OCI-M1 (cell line): ENCODE measurements at regions not wholly inside any gene's neighbourhood (a gene's known extent, or its start where the extent isn't known, plus 50 kb on each side); places are given as distances from the start of the nearest gene placed in this dataset.
"Not testable (repeated sequence)": the region's sequence is repeated elsewhere in the genome, so short reads cannot be mapped to it uniquely, and the experiment has no call there.

Source experiments
- DNase-seq: peaks from one replicate; lab custom pipeline; 2025; lab: John Stamatoyannopoulos, UW

DNA sequence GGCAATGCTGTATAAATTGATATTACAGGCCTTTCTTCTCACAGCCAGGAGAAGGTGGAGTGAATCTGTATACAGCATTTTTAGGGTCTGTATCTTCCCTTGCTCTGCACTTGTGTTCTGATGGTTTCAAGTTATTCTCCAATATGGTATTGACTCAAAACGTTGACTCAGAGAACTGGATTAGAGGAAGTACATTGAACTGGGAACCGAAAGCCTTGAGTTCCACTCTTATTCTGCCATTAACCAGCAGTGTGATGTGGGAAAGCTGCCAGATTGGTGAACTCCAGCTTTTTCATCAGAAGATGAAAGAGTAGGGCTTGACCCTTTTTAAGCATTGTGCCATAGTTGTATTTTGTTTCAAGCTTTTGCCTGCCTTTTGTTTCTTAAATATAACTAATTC is 167.7 kb downstream of the SPRY2 start:
- peak; percentile 51 for DNase-seq

- DNase-seq: no peak
Observed at GRCh38 chr13:80171096-80171495, 169.8 kb downstream of the SPRY2 start.

GRCh38 chr13:80168089-80168850 is 172.7 kb downstream of the SPRY2 start:
- peak; percentile 83 for DNase-seq

- DNase-seq: peak; percentile 62
Observed at GRCh38 chr13:80166352-80166751, 174.6 kb downstream of the SPRY2 start.

DNA sequence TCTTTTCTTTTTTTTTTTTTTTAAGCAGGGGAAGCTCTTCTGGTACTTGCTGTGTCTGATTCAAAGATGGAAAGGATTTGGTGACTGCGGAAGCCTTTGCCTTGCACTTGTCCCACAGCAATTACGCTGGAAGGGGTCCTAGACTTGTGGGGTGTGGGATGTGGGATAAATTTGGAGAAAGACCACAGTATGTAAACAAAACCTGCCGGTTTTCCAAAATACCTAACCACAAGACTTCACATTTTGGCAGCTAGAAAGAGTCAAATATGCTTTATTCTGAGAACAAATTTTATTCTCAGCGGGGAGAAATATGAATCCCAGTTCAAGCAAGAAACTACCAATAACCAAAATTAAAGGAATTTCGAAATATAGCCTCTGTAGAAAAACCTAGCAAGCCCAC is 176.5 kb downstream of the SPRY2 start:
- DNase-seq: no peak

DNA sequence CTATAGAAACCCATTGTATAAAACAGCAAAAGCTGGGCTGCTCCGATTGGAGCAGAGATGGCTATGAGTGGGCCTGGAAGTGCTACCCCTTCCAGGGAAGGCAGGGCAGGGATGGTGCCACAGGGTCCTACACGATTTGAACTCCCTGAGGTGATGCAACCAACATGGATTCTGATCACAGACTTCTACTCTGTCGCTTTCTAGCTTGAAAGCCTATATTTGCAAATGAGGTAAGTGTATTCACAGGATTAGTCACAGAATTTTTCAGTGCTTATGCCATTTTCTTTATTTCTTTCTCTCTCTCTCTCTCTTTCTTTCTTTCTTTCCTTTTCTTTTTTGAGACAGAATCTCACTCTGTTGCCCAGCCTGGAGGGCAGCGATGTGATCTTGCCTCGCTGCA is 179.0 kb downstream of the SPRY2 start:
- DNase-seq: no peak

DNA sequence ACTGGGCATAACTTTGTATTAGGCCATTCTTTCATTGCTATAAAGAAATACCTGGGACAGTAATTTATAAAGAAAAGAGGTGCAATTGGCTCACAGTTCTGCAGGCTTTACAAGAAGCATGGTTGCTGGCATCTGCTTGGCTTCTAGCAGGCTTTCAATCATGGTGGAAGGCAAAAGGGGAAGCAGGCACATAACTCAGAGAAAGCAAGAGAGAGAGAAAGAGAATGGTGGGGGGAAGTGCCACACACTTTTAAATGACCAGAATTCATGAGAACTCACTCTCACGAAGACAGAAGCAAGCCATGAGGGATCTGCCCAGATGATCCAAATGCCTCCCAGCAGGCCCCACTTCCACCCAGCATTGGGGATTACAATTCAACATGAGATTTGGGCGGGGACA is 179.7 kb downstream of the SPRY2 start:
- DNase-seq: peak; percentile 29

- DNase-seq: no peak
Observed at GRCh38 chr13:80160110-80160509, 180.8 kb downstream of the SPRY2 start.

DNA sequence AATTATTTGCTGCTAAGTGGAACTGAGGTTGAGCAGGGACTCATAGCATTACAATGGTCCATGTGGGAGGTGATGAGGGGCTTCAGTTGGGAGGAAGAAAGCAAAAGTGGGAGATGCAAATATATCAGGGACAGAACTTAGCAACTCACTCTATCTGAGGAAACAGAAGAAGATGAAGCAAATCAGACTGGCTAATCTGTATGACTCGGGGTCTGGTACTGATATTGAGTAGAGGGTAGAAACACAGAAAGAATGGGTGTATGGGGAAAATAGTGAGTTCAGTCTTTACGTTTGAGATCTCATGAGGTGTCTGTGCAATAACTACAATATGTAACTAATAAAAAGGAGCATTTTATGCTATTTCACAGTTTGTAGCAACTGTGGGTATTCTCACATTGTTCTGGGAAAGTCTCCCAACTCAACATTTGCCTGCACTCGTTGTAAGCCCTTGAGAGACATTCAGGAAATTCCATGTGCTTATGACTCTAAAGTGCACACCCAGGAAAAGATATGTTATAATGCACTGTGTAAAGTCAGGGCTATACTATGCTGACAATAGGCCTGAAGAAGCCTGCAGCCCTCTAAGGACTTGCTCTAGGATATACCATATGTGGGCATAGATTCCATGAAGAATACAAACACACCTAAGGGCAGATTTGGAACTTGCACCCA is 183.5 kb downstream of the SPRY2 start:
- DNase-seq: no peak

DNA sequence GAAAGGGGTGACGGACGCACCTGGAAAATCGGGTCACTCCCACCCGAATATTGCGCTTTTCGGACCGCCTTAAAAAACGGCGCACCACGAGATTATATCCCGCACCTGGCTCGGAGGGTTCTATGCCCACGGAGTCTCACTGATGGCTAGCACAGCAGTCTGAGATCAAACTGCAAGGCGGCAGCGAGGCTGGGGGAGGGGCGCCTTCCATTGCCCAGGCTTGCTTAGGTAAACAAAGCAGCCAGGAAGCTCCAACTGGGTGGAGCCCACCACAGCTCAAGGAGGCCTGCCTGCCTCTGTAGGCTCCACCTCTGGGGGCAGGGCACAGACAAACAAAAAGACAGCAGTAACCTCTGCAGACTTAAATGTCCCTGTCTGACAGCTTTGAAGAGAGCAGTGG is 188.8 kb downstream of the SPRY2 start:
- not testable (repeated sequence) for DNase-seq

DNA sequence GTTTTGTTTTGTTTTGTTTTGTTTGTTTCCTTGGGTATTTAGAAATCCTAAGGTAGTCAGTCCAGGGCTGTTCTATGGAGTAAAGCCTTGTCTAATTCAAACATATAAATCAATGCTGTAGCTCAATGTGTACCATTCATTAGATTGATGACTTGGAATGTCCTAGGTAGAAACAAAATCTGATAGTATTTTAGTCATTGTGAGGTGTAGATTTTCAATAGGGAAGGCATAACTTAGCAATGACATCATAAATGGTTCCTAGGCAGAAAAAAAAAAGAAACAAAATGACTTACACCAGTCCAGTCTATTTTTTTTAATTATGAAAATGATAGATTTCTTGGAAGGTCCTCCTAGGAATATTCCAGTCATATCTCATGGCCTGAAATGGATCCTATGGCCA is 189.9 kb downstream of the SPRY2 start:
- DNase-seq: no peak

GRCh38 chr13:80149736-80150135 is 191.2 kb downstream of the SPRY2 start:
- no peak for DNase-seq

DNA sequence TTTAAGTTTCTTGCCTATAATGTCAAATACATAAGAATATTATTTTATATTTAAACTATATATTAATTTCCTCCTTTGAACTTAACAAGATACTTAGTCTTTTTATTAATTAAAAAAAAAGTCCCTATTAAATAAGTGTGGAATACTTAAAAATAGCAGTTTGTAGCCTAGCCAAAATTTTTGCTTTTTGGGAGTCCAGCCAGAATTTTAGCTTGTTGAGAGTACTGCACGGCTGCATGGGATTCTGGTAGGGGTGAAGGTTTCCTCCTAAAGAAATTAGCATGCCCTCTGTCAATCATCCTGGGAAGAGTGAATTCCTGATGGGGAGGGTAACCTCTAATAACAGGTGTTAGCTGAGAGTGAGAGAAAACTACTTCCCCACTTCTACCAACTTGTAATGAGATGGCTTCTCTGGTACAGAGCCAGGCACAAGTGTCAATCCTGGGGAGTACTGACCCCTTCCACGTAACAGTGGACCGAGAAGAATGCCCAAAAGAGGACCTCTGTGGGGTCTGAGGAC is 195.7 kb downstream of the SPRY2 start:
- DNase-seq: no peak

DNA sequence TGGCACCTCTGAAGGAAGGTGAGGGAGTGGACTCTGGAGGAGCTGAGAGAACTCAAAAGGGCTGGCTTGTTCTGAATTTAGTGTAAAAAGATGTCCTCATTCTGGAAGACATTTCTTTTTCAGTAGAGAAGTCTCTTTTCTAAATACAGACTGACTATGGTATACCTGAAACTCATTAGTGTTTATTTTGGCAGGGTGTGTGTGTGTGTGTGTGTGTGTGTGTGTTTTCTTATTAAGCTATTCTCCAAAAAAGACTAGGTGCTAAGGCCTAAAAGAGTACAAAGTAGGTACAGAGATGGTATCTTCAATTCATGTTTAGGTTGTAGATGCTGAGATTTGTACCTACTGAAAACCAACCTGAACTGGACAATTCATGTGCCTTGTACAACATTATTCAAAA is 196.4 kb downstream of the SPRY2 start:
- no peak for DNase-seq

- DNase-seq: peak; percentile 11
Observed at GRCh38 chr13:80141123-80141849, 199.6 kb downstream of the SPRY2 start.

GRCh38 chr13:80140685-80141084 is 200.2 kb downstream of the SPRY2 start:
- DNase-seq: no peak

GRCh38 chr13:80139196-80139595 is 201.7 kb downstream of the SPRY2 start:
- no peak for DNase-seq

DNA sequence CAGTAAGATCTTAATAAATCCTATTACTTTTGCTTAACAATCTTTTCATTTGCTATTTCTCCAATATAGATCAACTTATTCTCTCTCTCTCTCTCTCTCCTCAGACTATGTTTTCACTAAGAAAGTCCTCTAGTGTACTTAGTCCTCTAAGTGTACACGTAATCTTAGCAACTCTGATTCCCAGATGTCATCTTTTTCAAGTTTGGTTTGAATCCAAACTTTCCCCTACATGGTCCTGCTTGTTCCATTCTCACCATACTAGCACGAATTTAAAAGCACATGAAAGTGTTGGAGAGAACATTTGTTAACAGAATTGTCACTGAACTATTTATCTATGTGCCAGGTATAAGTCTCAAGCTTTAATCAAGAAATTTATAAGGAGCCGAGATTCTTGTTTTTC is 202.9 kb downstream of the SPRY2 start:
- DNase-seq: no peak

DNA sequence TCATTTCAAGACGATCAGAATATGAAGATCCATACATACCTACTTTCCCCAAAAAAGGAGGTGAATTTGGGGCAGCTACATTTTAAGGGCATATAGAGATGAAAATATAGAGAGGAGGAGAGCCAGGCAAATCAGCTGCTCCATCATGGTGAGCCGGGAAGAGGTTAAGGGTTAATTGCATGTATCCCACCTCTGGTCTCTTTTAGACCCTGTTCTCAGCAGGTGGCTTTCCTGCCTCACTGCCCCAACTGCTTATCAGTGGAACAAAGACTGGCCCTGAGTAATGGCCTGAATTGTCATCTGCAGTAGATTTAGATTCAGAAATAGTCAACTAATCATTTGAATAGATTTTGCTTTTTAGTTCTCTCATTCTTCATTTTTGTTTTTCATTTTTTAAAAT is 206.6 kb downstream of the SPRY2 start:
- no peak for DNase-seq

GRCh38 chr13:80133631-80134261 is 207.2 kb downstream of the SPRY2 start:
- DNase-seq: peak; percentile 54

DNA sequence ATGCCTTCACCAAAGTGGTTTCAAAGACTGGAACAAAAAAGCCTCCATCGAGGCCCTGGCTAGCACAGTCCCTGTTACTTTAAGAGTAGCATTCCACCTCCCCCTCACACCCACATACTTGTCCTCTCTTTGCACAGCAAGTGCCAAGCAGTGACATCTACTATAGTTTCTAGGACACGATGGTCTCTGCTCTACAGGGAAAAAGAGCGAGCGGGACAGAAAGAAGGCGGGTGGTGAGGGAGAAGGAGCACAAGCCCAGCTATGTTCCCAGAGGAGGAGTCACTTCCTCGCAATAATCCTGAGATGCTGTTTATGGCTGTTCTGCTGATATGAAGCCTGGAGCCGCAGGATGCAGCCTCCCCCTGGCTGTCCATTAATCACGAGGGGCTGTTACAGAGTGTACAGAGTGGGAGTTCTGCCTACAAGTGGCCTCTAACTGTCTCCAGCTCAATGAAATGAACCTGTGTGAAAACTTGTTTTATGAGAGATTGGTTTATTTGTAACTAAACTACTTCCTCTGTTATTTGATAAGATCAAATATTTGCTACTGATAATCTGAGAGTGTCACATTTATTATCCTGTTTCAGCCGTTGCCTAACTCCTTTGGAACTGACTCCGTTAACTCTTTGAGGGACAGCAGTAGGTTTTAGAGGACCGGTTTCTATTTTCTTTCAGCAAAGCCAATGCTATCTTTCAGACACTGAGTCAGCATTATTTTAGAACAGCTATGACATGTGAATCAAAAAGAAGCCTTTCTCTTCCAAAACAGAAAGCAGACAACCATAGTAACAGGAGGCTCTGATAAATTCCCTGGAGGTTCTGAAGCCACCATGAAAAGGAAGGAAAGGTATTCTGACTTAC is 208.0 kb downstream of the SPRY2 start:
- DNase-seq: peak; percentile 93
